NCI-H2081 treated with DMSO at 0.1 percent for 48 hours (cell line): ENCODE measurements at regions not wholly inside any gene's neighbourhood (a gene's known extent, or its start where the extent isn't known, plus 50 kb on each side); places are given as distances from the start of the nearest gene placed in this dataset.

Experiments
- DNase-seq: peaks from one replicate; lab custom pipeline; 2025; lab: John Stamatoyannopoulos, UW

GRCh38 chr6:56346958-56347357 is 99.6 kb upstream of the COL21A1 start:
- DNase-seq: no peak

GRCh38 chr6:56345376-56345995 is 98.1 kb upstream of the COL21A1 start:
- no peak for DNase-seq

GRCh38 chr6:56343295-56343694 is 95.9 kb upstream of the COL21A1 start:
- DNase-seq: no peak

GRCh38 chr6:56339524-56339923 is 92.1 kb upstream of the COL21A1 start:
- DNase-seq: no peak

GRCh38 chr6:56335726-56336125 is 88.3 kb upstream of the COL21A1 start:
- DNase-seq: no peak

GRCh38 chr6:56334937-56335336 is 87.6 kb upstream of the COL21A1 start:
- DNase-seq: no peak

GRCh38 chr6:56329271-56330050 is 82.1 kb upstream of the COL21A1 start:
- DNase-seq: no peak

GRCh38 chr6:56328728-56329090 is 81.3 kb upstream of the COL21A1 start:
- DNase-seq: no peak

GRCh38 chr6:56327946-56328727 is 80.8 kb upstream of the COL21A1 start:
- no peak for DNase-seq

GRCh38 chr6:56324396-56324795 is 77.0 kb upstream of the COL21A1 start:
- no peak for DNase-seq

- DNase-seq: no peak
Observed at GRCh38 chr6:56318851-56319250, 71.5 kb upstream of the COL21A1 start.

- DNase-seq: no peak
Observed at GRCh38 chr6:56314683-56315523, 67.5 kb upstream of the COL21A1 start.

GRCh38 chr6:56311533-56312448 is 64.4 kb upstream of the COL21A1 start:
- DNase-seq: no peak

- no peak for DNase-seq
Observed at GRCh38 chr6:56311061-56311460, 63.7 kb upstream of the COL21A1 start.

GRCh38 chr6:56310241-56310640 is 62.9 kb upstream of the COL21A1 start:
- no peak for DNase-seq

- DNase-seq: no peak
Observed at GRCh38 chr6:56299916-56300315, 52.5 kb upstream of the COL21A1 start.

GRCh38 chr6:56297022-56297989 is 49.9 kb upstream of the COL21A1 start:
- DNase-seq: no peak
